ENCODE measurements at regions not wholly inside any gene's neighbourhood (a gene's known extent, or its start where the extent isn't known, plus 50 kb on each side); places are given as distances from the start of the nearest gene placed in this dataset.

- no peak for DNase-seq
Observed at GRCh38 chr16:50950955-50951354, 200.1 kb downstream of the SALL1 start.

GRCh38 chr16:50948268-50948930 is 202.7 kb downstream of the SALL1 start:
- no peak for DNase-seq

- no peak for DNase-seq
Observed at GRCh38 chr16:50947826-50948225, 203.2 kb downstream of the SALL1 start.

- DNase-seq, result no peak
Observed at GRCh38 chr16:50946606-50947005, 204.5 kb downstream of the SALL1 start.

- DNase-seq, result no peak
Observed at GRCh38 chr16:50946098-50946497, 204.2 kb downstream of the CYLD start.

GRCh38 chr16:50945171-50945570 is 203.3 kb downstream of the CYLD start:
- no peak for DNase-seq

- no peak for DNase-seq
Observed at GRCh38 chr16:50944436-50944835, 202.6 kb downstream of the CYLD start.

- DNase-seq, result no peak
Observed at GRCh38 chr16:50944033-50944432, 202.1 kb downstream of the CYLD start.

GRCh38 chr16:50942143-50942542 is 200.3 kb downstream of the CYLD start:
- DNase-seq, result no peak

- DNase-seq, result no peak
Observed at GRCh38 chr16:50941681-50942080, 199.8 kb downstream of the CYLD start.

GRCh38 chr16:50940275-50940854 is 198.5 kb downstream of the CYLD start:
- DNase-seq, result peak; percentile 65

- no peak for DNase-seq
Observed at GRCh38 chr16:50939356-50939755, 197.5 kb downstream of the CYLD start.

- no peak for DNase-seq
Observed at GRCh38 chr16:50938932-50939331, 197.0 kb downstream of the CYLD start.

GRCh38 chr16:50933262-50933661 is 191.4 kb downstream of the CYLD start:
- no peak for DNase-seq

GRCh38 chr16:50932348-50932935 is 190.6 kb downstream of the CYLD start:
- no peak for DNase-seq

- no peak for DNase-seq
Observed at GRCh38 chr16:50928065-50928464, 186.2 kb downstream of the CYLD start.

- DNase-seq, result no peak
Observed at GRCh38 chr16:50925758-50926357, 184.0 kb downstream of the CYLD start.

GRCh38 chr16:50924759-50925545 is 183.1 kb downstream of the CYLD start:
- no peak for DNase-seq

- DNase-seq, result no peak
Observed at GRCh38 chr16:50917950-50918703, 176.2 kb downstream of the CYLD start.

GRCh38 chr16:50916040-50916439 is 174.2 kb downstream of the CYLD start:
- DNase-seq, result no peak

GRCh38 chr16:50915120-50915519 is 173.2 kb downstream of the CYLD start:
- no peak for DNase-seq

- DNase-seq, result no peak
Observed at GRCh38 chr16:50910736-50911100, 168.8 kb downstream of the CYLD start.
